ENCODE measurements at regions not wholly inside any gene's neighbourhood (a gene's known extent, or its start where the extent isn't known, plus 50 kb on each side); places are given as distances from the start of the nearest gene placed in this dataset.

GRCh38 chr4:66589183-66589582 is 918.9 kb upstream of the EPHA5 start:
- TF ChIP-seq CTCF (IDR thresholded peaks at IDR 0.05) = no peak
- TF ChIP-seq POLR2A (IDR thresholded peaks at IDR 0.05) = no peak
